ENCODE measurements at regions not wholly inside any gene's neighbourhood (a gene's known extent, or its start where the extent isn't known, plus 50 kb on each side); places are given as distances from the start of the nearest gene placed in this dataset.
"Not testable (repeated sequence)": the region's sequence is repeated elsewhere in the genome, so short reads cannot be mapped to it uniquely, and the experiment has no call there.

DNA sequence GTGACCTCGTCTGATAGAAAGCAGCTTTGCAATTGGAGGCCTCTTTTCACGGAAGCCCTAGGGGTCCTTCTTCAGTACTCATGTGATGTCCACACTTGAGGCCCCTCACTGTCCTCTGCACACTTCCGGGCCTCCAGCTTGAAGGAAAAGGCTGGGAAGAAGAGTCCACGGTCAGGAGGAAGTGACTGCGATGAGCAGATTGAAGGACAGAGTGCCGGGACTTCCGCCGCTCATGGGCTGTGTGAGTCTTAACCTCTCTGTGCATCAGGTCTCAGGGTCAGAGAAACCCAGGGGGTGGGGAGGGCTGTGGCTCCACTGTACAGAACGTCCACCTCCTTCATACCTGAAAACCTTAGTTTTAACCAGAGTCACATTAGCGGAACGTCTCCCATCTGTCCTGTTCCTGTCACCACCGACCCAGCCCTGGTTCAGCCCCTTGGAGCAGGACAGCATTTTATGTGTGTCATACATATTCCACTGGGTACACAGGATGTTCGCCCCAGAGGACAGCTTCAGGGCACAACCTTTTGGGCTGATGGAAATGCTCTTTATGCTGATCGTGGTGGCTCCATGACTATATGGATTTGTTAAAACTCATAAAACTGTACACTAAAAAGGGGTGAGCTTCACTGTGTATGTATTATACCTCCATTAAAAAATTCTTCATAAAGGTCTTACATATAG, 51.0 kb upstream of the SORCS2 start:
- H3K27ac Mint-ChIP-seq: no peak overlapping the region
- H3K4me3 Mint-ChIP-seq: no peak overlapping the region
- H3K9me3 Mint-ChIP-seq: no peaks in the 10 kb centered on the region
- ATAC-seq (ENCODE audit: low read depth in 2 of 2) (no peak), DNase-seq (no peak)
- H3K27me3 Mint-ChIP-seq: peaks cover 11 to 31% (median 27%) of the 10 kb centered on the region in 3 donors
- no peaks in the 10 kb centered on the region for H3K4me1 Mint-ChIP-seq
- H3K36me3 Mint-ChIP-seq: no peaks in the 10 kb centered on the region

GRCh38 chr4:7140692-7141069, 51.7 kb upstream of the SORCS2 start:
- H3K27ac Mint-ChIP-seq: no peak overlapping the region
- no peaks in the 10 kb centered on the region for H3K4me1 Mint-ChIP-seq
- no peaks in the 10 kb centered on the region for H3K36me3 Mint-ChIP-seq
- no peaks in the 10 kb centered on the region for H3K9me3 Mint-ChIP-seq
- no peak overlapping the region for H3K4me3 Mint-ChIP-seq
- no peak for ATAC-seq (ENCODE audit: low read depth in 2 of 2)
- no peak for DNase-seq
- peaks cover 8 to 31% (median 24%) of the 10 kb centered on the region in 3 donors for H3K27me3 Mint-ChIP-seq

GRCh38 chr4:7140062-7140691, 52.2 kb upstream of the SORCS2 start:
- Mint-ChIP-seq H3K4me3 (no peak overlapping the region), H3K4me1 (no peaks in the 10 kb centered on the region), H3K27ac (peak overlapping the region in 1 of 6 donors; percentile 60), H3K9me3 (no peaks in the 10 kb centered on the region), H3K36me3 (no peaks in the 10 kb centered on the region), H3K27me3 (peaks cover 7 to 31% (median 21%) of the 10 kb centered on the region in 3 donors)
- no peak for ATAC-seq (ENCODE audit: low read depth in 2 of 2)
- DNase-seq: no peak

GRCh38 chr4:7139167-7139982, 53.0 kb upstream of the SORCS2 start:
- DNase-seq (no peak), ATAC-seq (ENCODE audit: low read depth in 2 of 2) (no peak)
- H3K27ac Mint-ChIP-seq: no peak overlapping the region
- H3K4me3 Mint-ChIP-seq: no peak overlapping the region
- no peaks in the 10 kb centered on the region for H3K9me3 Mint-ChIP-seq
- H3K4me1 Mint-ChIP-seq: no peaks in the 10 kb centered on the region
- H3K36me3 Mint-ChIP-seq: no peaks in the 10 kb centered on the region
- peaks cover 7 to 26% (median 16%) of the 10 kb centered on the region in 3 donors for H3K27me3 Mint-ChIP-seq

- ATAC-seq (ENCODE audit: low read depth in 2 of 2) (no peak), DNase-seq (no peak)
- no peaks in the 10 kb centered on the region for H3K36me3 Mint-ChIP-seq
- no peaks in the 10 kb centered on the region for H3K4me1 Mint-ChIP-seq
- H3K27me3 Mint-ChIP-seq: peaks cover 9 to 24% (median 14%) of the 10 kb centered on the region in 3 donors
- H3K27ac Mint-ChIP-seq: no peak overlapping the region
- peaks cover 0 to 5% (median 3%) of the 10 kb centered on the region in 7 donors for H3K9me3 Mint-ChIP-seq
- H3K4me3 Mint-ChIP-seq: no peak overlapping the region
Measured at GRCh38 chr4:7138223-7139166, 53.8 kb upstream of the SORCS2 start.

DNA sequence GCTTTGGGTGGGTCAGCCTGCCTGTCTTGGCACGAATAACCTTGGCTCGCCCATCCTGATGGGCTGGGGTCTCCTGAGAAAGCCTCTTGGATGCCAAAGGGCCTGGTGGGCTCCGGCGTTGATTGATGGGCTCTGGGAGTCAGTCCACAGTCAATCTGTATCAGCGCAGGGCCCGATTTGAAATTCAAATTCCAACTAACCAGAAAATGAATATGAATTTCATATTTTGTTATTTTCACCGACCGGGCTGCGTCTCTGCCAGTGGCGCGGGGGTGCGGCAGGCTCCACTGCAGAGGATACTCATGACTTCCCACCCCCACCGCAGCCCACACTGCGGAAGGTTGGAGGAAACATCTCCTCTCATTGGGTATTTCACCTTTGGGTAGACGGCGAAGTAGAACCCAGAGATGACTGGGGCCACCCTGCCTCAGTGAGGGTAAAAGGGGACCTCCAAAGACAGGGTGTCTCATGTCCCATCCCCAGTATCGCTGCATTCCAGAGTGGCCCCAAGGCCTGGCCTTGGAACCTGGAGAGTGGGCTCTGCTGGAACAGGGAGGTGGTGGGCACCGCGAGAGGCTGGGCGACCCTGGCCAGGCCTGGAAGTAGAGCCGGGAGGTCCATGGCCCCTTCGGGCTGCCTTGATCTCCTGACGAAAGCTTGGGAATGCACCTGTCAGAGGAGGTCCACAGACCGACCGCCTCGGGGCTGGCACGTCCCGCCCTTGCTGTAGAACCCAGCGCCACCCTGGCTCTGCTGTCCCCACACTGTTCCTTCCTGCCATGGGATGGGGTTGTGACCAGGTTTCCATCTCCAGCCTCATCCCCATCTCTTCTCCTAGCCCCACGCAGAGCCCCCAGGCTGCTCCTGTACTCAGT, 54.8 kb upstream of the SORCS2 start:
- H3K4me3 Mint-ChIP-seq: no peak overlapping the region
- H3K36me3 Mint-ChIP-seq: no peaks in the 10 kb centered on the region
- no peak for ATAC-seq (ENCODE audit: low read depth in 2 of 2)
- peaks cover 3 to 12% (median 5%) of the 10 kb centered on the region in 7 donors for H3K9me3 Mint-ChIP-seq
- H3K4me1 Mint-ChIP-seq: no peaks in the 10 kb centered on the region
- no peak overlapping the region for H3K27ac Mint-ChIP-seq
- DNase-seq: no peak
- H3K27me3 Mint-ChIP-seq: peaks cover 7 to 16% (median 7%) of the 10 kb centered on the region in 3 donors

- Mint-ChIP-seq H3K9me3 (peaks cover 3 to 12% (median 5%) of the 10 kb centered on the region in 7 donors), H3K27ac (no peak overlapping the region)
- no peak for ATAC-seq (ENCODE audit: low read depth in 2 of 2)
Measured at GRCh38 chr4:7136351-7136750, 56.0 kb upstream of the SORCS2 start.

DNA sequence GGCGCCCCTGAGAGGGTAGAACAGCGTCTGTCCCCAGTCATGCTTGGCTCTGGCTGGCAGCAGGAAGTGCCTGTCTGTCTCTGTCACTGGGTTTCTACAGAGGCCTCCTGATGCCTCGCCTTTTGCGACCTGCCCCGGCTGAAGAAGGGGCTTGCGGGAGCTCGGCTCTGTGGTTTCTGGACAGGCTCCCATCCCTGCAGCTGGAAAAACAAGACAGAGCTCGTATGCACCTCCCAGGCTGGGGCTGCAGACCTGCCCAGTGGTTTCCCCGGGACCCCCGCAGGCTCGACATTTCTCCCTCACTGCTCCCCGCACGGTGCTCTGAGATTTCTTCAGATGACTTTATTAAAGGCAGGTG, 57.0 kb upstream of the SORCS2 start:
- Mint-ChIP-seq H3K27me3 (peaks cover 5 to 15% (median 6%) of the 10 kb centered on the region in 3 donors), H3K27ac (no peak overlapping the region), H3K4me3 (no peak overlapping the region), H3K36me3 (no peaks in the 10 kb centered on the region), H3K4me1 (no peaks in the 10 kb centered on the region), H3K9me3 (peaks cover 3 to 12% (median 5%) of the 10 kb centered on the region in 7 donors)
- ATAC-seq (ENCODE audit: low read depth in 2 of 2): no peak
- DNase-seq: no peak

More at GRCh38 chr4:7136351-7136750, 56.0 kb upstream of the SORCS2 start:
- Mint-ChIP-seq H3K4me3 (no peak overlapping the region), H3K4me1 (no peaks in the 10 kb centered on the region), H3K36me3 (no peaks in the 10 kb centered on the region), H3K27me3 (peaks cover 7 to 16% (median 7%) of the 10 kb centered on the region in 3 donors)
- DNase-seq: no peak

GRCh38 chr4:7134737-7135388, 57.5 kb upstream of the SORCS2 start:
- H3K9me3 Mint-ChIP-seq: peaks cover 3 to 12% (median 5%) of the 10 kb centered on the region in 7 donors
- no peaks in the 10 kb centered on the region for H3K36me3 Mint-ChIP-seq
- DNase-seq (no peak), ATAC-seq (ENCODE audit: low read depth in 2 of 2) (no peak)
- H3K4me1 Mint-ChIP-seq: no peaks in the 10 kb centered on the region
- H3K27me3 Mint-ChIP-seq: peaks cover under 1 to 10% (median 3%) of the 10 kb centered on the region in 3 donors
- H3K27ac Mint-ChIP-seq: no peak overlapping the region
- H3K4me3 Mint-ChIP-seq: no peak overlapping the region

DNA sequence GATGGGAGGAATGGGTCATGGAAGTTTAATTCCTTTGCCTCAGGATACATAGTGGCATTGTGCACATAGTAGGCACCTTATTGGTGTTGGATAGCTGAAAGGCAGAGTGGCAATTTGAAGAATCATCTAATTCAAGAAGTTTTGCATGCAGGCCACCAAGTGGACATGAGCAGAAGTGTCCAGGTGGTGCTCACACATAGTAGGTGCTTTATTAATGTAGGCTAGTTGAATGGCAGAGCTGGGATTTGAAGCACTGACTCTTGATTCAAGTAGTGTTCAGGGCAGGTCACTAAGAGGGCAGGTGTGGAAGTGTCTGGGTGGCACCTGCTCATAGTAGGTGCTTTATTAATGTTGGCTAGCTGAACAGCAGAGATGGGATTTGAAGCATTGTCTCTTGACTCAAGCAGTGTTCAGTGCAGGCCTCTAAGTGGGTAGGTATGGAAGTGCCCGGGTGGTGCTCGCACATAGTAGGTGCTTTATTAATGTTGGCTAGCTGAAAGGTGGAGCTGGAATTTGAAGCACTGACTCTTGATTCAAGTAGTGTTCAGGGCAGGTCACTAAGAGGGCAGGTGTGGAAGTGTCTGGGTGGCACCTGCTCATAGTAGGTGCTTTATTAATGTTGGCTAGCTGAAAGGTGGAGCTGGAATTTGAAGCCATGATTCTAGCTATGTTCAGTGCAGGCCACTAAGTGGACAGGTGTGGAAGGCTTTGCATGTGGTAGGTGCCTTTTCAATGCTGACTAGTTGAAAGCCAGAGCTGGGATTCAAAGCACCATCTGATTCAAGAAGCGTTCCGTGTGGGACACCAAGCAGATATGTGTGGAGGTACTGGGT, 58.3 kb upstream of the SORCS2 start:
- not testable (repeated sequence) for H3K27me3 Mint-ChIP-seq; H3K4me1 Mint-ChIP-seq; ATAC-seq (ENCODE audit: low read depth in 2 of 2); H3K27ac Mint-ChIP-seq; DNase-seq; H3K4me3 Mint-ChIP-seq; H3K36me3 Mint-ChIP-seq
- H3K9me3 Mint-ChIP-seq: peaks cover 3 to 12% (median 5%) of the 10 kb centered on the region in 7 donors
